GM19438 (cell line): ENCODE measurements at regions not wholly inside any gene's neighbourhood (a gene's known extent, or its start where the extent isn't known, plus 50 kb on each side); places are given as distances from the start of the nearest gene placed in this dataset.

Experiments
- ATAC-seq: cut with Tn5 transposase; IDR thresholded peaks from one replicate; pipeline ENCODE4 v1.9.1; 2021; ENCODE audit warnings: low read depth; ENCODE audit not compliant: unreplicated experiment

DNA sequence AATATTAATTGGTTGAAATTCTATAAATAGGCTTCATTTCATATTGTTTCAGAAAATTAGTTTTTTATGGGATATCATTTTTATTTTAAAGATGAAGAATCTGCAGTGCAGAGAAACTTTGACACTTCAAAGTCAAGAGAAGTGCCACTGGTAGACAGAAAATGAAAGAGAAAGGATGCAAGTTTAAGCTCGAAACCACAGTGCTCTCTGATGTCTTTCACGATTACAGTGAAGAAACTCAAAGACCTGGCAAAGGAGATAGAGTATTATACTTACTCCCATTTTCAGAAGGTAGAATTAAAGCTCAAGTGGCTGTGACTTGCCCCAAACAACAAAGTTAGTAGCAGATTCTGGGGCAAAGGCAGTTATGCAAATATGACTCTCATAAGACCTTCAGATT is 745.4 kb downstream of the TECRL start:
- no peak for ATAC-seq

DNA sequence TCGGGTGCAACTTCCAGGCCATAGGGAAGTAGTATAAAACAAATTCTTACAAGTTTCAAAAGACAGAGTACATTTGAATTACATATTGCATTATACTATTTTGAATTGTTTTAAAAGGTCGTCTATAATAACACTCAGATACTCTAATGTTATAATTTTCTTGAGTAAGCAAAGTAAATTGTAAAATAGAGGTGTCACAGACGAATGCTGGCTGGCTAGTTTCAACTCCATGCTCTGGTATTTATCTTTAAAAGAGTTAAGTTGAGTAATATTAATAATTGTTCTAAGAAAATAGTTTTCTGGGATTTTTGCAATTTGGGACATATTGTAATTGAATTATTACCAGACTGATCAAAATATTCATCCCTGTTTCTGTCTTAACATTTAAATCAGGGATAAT is 764.9 kb downstream of the TECRL start:
- no peak for ATAC-seq

DNA sequence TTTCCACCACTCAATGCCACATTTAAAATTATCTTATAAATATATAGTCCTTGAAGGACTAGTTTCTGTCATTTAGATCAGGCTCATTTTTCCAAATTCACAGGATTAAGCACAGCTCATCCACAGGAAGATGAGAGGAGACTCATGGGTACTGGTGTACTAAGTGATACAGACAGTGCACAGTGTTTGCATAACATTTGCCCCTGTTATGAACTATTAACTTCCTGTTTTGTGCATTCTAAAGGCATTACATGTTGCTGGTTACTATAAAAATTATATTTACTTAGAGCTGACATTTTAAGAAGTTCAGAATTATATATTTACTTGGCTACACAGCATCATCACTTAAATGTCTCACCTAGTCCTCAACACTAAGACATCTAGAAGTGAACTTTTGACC is 772.0 kb downstream of the TECRL start:
- ATAC-seq = no peak

DNA sequence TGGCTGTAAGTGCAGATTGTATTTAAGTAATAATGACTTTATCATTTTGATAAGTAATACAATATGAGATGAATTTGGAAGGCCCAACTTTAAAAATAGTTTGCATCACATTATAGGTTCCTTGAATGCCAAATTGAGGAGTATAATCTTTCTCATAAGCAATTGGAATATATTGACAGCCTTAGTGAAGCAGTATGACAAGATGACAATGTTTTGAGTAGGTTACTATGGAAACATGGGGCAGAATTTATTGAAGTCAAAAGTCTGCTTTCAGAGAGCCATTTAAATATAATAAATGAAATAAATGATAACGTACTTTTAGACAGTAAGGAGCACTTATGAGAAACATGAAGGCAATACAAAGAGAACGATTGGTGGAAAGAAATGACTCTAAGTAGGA is 776.4 kb downstream of the TECRL start:
- ATAC-seq = no peak

DNA sequence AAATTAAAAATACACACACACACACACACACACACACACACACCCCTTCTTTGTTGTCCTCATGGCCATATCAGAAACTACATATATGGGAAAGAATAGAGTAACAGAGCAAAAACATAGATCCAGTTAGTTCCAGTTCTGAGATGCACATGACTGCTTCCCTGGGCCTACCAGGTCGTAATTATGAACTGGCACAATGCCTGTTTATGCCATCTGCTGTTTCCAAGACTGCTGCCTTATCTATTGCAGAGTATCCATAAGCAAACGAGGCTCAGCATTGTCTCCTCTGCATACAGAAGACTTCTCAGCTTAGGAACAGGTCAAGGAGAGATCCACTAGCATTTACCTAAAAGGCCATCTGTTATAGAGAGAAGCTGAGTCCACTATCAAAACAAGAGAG is 789.0 kb downstream of the TECRL start:
- no peak for ATAC-seq

DNA sequence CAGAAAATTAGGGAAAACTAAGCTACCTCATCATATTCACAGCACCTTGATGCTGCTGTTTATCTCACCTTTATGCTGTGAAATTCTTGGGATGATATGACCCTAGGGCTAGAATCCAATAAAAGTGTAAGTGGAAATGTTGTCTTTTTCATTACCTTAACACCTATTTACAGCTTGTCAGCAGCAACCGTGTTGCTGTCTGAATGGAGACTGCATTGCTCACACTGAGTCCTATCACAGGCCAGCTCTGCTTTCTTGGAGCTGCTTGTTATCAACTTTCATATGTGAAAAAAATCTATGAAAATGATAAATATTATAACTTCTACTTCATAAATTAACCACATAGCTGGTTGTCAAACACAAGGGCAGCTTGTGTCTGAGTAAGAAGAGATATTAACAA is 789.5 kb downstream of the TECRL start:
- no peak for ATAC-seq

DNA sequence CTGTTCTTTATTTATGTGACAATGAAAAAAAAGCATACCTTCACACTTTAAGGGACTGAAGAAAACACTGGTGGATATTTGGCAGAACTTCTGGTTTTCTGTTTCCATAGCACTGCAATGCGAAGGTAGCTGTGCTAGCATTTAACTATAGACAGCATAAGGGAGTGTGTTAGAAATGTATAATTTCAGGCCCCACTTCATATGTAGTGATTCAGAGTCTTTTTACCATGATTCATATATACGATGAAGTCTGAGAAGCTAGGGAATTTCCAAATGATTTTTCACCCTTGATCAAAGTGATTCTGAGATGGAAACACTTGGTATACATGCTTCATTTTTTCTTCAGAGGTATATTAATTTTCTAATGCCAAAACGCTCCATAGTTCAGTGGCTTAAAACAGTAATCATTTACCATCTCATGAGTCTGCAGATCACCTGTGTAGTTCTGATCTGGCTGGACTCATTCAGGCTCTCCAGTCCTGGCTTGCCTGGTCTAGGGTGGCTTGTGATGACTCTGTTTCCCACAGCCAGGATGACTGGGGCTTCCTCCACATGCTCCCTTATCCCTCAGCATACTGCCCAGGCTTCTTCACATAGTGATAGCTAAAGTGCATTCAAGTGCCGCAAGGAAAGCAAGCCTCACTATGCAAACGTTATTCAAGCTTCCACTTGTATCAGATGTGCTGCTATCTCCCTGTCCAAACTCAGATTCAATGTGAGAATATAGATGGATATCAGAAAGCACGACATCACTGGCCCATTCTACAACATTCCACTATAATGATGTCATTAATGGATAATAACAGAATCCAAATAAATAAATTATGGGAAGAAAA is 790.1 kb downstream of the TECRL start:
- ATAC-seq = no peak

DNA sequence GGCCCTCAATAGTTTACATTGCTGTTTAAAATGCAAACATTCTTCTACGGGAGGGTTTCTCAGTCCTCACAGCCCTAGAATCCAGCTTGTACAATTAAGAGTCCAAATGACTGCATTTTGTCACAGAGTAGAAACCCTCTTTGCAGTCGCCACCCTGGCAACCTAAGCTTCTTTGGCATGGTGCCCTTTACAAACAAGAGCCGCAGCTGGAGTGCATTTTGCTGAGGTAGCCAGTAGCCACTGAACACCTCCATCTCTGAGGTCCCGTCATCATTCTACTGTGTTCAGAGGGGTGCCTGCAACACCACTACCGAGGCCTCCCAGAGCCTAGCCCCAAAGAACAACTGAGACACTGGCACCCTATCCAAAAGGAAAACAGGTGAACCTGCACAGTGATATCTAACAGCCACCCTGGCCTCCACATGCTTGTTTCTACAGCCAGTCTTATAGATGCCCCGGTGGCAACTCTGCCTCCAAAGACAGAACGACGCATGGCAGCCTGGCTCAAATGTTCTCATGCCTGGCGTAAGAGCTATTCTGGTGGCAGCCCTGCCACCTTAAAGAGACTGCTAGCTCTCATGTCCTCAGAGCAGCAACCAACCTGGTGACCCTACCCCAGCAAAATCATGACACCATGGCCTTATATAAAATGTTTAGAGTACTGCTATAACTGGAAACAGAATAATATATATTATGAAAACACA is 801.9 kb downstream of the TECRL start:
- ATAC-seq = no peak

DNA sequence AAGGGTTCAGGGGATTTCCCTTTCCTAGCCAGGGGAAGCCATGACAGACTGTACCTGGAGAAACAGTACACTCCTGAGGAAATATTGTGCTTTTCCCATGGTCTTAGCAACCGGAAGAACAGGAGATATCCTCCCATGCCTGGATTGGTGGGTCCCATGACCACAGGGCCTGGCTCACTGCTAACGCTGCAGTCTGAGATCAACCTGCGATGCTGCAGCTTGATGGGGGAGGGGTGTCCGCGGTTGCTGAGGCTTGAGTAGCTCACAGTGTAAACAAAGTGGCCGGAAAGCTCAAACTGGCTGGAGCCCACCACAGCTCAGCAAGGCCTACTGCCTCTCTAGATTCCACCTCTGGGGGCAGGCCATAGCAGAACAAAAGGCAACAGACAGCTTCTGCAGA is 819.5 kb downstream of the TECRL start:
- no peak for ATAC-seq

DNA sequence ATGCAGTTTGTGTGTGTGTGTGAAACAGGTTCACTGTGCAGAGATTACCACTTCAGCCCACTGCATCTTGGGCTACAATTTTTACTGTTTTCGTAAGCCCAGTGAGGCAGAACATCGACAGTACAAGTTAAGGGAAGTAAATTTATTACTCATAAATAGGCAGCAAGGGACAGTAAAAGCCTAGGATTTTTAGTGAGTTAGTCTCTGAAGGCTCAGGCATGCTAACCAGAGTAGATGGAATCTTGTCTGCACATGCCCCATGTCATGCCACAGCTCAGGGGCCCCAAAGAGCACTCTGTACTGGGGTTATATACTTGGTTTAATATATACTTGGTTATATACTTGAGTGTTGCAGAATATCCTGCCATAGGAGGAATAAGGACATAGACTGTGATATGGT is 825.7 kb downstream of the TECRL start:
- ATAC-seq = no peak

DNA sequence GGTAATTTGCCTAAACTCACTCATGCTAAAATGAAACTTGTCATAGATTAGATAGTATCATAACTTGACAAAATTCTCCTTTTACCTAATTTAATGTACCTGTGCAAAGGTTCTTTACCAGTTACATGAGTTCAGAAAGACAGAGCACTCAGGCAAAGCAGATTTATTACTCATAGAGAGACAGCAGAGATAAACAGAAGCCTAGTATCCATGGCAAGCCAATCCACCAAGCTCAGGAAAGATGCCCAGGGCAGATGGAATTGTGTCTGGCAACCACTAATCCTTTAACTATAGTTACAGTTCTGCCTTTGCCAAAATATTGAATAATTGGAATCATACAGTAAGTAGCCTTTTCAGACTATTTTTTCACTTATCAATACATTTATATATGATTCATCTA is 826.2 kb downstream of the TECRL start:
- no peak for ATAC-seq

DNA sequence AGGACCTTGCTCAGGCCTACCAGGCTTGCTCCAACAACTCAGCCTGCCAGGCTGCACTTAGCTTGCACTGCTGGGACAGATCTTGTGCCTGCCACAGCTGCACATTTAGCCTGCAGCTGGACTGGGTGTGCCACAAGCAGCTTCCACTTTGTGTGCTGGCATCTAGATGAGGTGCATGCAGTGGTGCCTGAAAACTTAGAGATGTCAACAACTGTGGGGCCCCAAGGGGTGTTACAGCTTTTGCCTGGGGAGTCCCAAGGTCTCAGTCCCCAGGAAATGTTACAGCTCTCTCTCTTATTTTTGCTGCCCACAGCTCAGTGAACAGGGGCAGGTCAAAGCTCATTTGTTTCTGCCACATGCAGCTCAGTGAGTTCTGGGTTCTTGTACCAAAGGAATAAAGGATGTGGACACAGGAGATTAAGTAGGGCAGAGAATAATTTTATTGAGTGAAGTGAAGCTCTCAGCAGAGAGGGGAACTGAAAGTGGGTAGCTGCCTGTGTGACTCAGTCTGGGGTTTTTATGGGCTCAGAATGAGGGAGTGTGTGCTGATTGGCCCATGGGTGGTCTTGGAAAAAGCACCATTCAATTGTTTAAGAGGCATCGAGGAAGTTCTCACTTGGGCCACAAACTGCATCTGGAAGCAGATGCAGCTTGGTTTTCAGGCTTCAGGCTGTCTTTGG is 828.3 kb downstream of the TECRL start:
- ATAC-seq = no peak

DNA sequence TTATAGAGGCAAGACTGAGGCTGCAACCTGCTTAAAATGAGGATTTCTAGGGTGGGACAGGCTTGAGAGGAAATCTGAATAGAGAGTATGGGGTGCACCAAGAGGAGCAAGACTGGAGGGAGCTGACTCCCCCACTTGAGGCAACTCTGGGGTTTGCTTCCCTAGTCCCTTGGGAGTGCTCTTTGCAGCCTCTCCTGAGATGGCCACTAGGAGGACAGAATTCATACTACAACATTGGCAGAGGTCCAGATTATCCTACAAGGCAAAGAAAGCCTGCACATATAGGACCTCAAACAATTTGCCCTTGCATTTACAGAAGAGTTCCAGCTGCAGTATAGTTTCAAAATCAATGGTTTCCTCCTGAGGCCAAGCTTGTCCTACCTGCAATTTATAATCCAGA is 830.9 kb downstream of the TECRL start:
- no peak for ATAC-seq

DNA sequence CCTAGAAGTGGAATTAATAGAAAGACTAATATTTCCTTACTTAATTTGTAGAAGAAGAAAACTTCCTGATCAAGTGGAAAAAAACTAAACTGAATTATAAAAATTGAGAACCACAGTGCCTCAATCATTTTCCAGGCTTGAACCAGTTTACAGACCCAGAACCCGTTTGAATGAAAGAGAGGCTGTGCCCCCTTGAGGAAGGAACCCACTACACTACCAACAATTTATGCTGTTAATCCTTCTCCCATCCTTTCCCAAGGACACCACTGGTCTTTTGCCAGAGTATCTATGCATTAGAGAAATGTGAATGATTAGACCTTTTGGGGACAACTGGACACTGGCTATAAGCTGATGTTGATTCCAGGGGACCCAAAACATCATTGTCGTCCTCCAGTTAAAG is 842.6 kb downstream of the TECRL start:
- ATAC-seq = no peak

DNA sequence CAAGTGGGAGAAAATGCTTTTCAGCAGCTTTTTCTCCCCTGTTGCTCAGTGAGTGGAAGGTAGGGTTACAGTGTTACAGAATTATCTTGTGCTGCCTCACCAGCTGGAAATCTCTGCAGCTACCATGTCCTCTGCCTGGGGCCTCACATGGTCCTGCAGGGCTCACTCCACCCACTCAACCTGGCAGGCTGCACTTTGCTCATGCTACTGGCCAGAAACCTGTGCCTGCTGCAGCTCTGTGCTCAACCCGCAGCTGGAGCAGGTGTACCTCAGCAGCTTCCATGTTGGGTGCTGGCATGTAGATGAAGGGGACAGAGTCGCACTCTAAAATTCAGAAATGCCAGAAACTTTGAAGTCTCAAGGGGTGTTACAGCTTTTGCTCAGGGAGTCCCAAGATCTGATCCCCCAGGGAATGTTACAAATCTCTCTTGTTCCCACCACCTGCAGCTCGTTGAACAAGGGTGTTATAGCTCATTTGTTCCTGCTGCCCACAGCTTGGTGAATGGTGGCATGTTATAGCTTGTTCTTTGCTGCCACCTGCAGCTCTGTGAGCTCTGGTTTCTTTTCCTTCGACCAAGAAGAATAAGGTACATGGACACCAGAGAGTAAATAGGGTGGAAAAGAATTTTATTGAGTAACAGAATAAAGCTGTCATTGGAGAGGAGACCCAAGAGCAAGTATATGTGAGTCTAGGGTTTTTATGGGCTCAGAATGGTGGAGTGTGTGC is 845.8 kb downstream of the TECRL start:
- no peak for ATAC-seq

DNA sequence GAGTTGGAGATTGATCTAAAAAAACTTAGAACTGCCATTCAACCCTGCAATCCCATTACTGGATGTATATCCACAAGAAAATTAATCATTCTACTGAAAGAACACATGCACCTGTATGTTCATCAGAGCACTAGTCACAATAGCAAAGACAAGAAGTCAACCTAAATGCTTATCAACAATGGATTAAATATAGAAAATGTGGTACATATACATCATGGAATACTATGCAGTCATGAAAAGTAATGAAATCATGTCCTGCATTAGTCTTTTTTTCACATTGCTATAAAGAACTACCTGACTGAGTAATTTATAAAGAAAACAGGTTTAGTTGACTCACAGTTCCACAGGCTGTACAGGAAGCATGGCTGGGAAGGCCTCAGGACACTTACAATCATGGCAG is 850.5 kb downstream of the TECRL start:
- no peak for ATAC-seq

DNA sequence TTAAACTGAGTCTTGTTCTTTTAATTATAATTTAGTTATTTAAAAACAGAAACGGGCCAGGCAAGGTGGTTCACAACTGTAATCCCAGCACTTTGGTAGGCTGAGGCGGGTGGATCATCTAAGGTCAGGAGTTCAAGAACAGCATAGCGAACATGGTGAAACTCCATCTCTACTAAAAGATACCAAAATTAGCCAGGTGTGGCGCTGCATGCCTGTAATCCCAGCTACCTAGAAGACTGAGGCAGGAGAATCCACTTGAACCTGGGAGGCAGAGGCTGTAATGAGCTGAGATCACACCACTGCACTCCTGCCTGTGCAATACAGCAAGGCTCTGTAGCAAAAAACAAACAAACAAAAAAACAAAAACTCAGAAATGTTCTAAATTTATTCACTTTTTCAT is 852.9 kb downstream of the TECRL start:
- ATAC-seq = no peak

DNA sequence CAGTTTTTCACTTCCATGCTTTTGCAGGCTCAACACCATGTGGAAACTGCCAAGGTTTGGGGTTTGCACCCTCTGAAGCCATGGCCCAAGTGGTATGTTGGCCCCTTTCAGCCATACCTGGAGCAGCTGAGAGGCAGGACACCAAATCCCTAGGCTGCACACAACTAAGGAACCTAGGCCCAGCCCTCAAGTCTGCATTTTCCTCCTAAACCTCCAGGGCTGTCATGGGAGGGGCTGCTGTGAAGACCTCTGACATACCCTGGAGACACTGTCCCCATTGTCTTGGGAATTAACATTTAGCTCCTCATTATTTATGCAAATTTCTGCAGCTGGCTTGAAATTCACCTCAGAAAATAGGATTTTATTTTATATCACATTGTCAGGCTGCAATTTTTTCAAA is 856.1 kb downstream of the TECRL start:
- no peak for ATAC-seq

DNA sequence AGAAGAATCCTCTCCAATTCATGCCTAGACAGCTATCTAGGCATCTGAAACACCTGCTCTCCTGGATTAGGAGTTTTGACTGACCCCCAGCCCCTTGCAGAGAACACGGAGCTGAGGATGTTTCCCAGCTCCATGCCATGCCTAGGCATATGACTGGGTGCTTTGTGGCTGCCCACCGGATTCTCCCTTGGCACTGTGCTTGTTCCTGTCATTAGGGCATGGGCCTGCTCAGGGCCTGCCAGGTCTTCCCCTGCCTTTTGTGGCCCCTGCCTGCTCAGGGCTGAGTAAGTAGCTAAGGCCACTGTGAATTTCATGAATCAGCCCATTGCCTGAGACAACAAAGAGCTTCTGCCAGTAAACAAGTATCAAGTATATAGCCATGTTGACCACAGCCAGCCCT is 867.4 kb downstream of the TECRL start:
- ATAC-seq = no peak

DNA sequence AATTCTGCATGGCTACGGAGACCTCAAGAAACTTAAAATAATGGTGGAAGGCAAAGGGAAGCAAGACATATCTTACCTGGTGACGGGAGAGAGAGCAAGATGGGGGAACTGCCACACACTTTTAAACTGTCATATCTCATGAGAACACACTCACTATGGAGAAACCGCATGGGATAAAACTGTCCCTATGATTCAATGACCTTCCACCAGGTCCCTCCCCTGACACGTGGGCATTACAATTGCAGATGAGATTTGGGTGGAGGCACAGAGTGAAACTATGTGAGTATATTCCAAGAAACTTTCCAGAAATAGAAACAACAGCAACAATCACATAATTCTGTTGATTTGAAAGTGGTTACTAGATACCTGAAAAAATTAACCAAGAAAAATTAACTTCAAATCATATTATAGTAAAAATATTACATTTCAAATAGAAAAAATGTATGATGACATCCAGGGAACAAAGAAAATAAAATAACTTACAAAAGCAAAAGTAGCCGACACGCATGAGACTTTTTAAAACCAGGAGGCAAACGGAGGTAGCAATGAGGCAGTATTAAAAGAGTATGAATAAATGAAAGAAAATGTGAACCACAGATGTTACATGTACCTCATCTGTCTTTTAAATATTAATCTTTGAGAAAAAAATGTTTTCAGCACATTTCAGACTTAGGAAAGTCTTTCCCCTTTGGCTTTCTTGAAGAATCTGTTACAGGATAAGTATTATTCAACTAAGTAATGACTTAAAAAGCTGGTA is 879.5 kb downstream of the TECRL start:
- no peak for ATAC-seq
